Small intestine (tissue), 7 donors: ENCODE measurements at regions not wholly inside any gene's neighbourhood (a gene's known extent, or its start where the extent isn't known, plus 50 kb on each side); places are given as distances from the start of the nearest gene placed in this dataset.
A peak's percentile ranks its signal among the peaks of the same experiment; 100 is the strongest.

Source experiments
- DNase-seq, 2 donors: peaks; one replicate each; pipeline versions ENCODE4 v3.0.0 to v3.0.0-alpha.2; 2013
- FAIRE-seq: peaks from 2 replicates; lab custom pipeline; 2012; peaks lifted over from hg19 to GRCh38; lab: Jason Lieb, UNC
- H3K27ac ChIP-seq, 3 donors: one replicate each; pipeline ENCODE4 v1.5.1; 2013; ENCODE audit warnings: low read length in 2 of 3, mild to moderate bottlenecking in 2 of 3, control low read depth in 1 of 3, inconsistent platforms in 1 of 3, low read depth in 1 of 3, moderate library complexity in 1 of 3
- H3K27me3 ChIP-seq, 3 donors: one replicate each; pipeline ENCODE4 v1.6.1; 2013; ENCODE audit warnings: low read length in 3 of 3, inconsistent platforms in 1 of 3; ENCODE audit not compliant: control insufficient read depth in 3 of 3, insufficient read depth in 3 of 3
- H3K36me3 ChIP-seq, 3 donors: one replicate each; pipeline ENCODE4 v1.6.1; 2013; ENCODE audit warnings: low read length in 3 of 3, inconsistent platforms in 1 of 3, low read depth in 1 of 3, mild to moderate bottlenecking in 1 of 3, moderate library complexity in 1 of 3; ENCODE audit not compliant: control insufficient read depth in 3 of 3, insufficient read depth in 2 of 3
- H3K4me1 ChIP-seq, 3 donors: one replicate each; pipeline ENCODE4 v1.6.1; 2013; ENCODE audit warnings: low read length in 2 of 3, inconsistent platforms in 1 of 3, low read depth in 1 of 3, mild to moderate bottlenecking in 1 of 3, moderate library complexity in 1 of 3; ENCODE audit not compliant: control insufficient read depth in 3 of 3, insufficient read depth in 2 of 3
- H3K4me3 ChIP-seq, 3 donors: one replicate each; pipeline ENCODE4 v1.5.1; 2013; ENCODE audit warnings: low read length in 3 of 3, control low read depth in 1 of 3, inconsistent platforms in 1 of 3, low read depth in 1 of 3, mild to moderate bottlenecking in 1 of 3, moderate library complexity in 1 of 3
- H3K9me3 ChIP-seq, 2 donors: one replicate each; pipeline ENCODE4 v1.6.1; 2013; ENCODE audit warnings: low read depth in 1 of 2, low read length in 1 of 2; ENCODE audit not compliant: control insufficient read depth in 2 of 2, insufficient read depth in 1 of 2
- WGBS, 3 donors: extraction: QIAGEN DNeasy Blood & Tissue Kit; methylation state at CpG; one replicate each; pipeline ENCODE4 v1.1.7; 2013; 5-methylcytosine and 5-hydroxymethylcytosine counted together
- donor health status: healthy with polysubstance abuse.
- donor health status: control.
- donor health status: control.
- donor health status: Bipolar disorder and iron deficiency.
- donor health status: healthy.

- WGBS, 3 donors, result 86 to 90% (median 87%) methylated on average over 22 to 23 of the region's 23 CpGs
- Histone ChIP-seq H3K9me3 (no peaks in the 10 kb centered on the region), H3K4me3 (no peak overlapping the region), H3K27me3 (no peaks in the 10 kb centered on the region), H3K4me1 (no peaks in the 10 kb centered on the region), H3K27ac (no peak overlapping the region), H3K36me3 (no peaks in the 10 kb centered on the region)
- DNase-seq (no peak), FAIRE-seq (no peak)
Measured at GRCh38 chr6:23855497-23856116, 270.4 kb upstream of the NRSN1 start.

- DNase-seq, result no peak
- Histone ChIP-seq H3K27me3 (no peaks in the 10 kb centered on the region), H3K36me3 (no peaks in the 10 kb centered on the region), H3K9me3 (no peaks in the 10 kb centered on the region), H3K4me1 (no peaks in the 10 kb centered on the region), H3K4me3 (no peak overlapping the region), H3K27ac (no peak overlapping the region)
- FAIRE-seq, result no peak
Measured at GRCh38 chr6:23870496-23870895, 255.5 kb upstream of the NRSN1 start.

GRCh38 chr6:23873161-23873560, 252.9 kb upstream of the NRSN1 start:
- DNase-seq (no peak), FAIRE-seq (no peak)
- Histone ChIP-seq H3K4me3 (no peak overlapping the region), H3K27me3 (no peaks in the 10 kb centered on the region), H3K9me3 (no peaks in the 10 kb centered on the region), H3K4me1 (no peaks in the 10 kb centered on the region), H3K36me3 (no peaks in the 10 kb centered on the region), H3K27ac (no peak overlapping the region)
- 64 to 82% (median 74%) methylated on average over 1 of the region's 1 CpG for WGBS, 3 donors

- no peaks in the 10 kb centered on the region for H3K4me1 ChIP-seq
- DNase-seq (no peak), FAIRE-seq (no peak)
- 81 to 84% (median 84%) methylated on average over 1 of the region's 1 CpG for WGBS, 3 donors
- no peaks in the 10 kb centered on the region for H3K27me3 ChIP-seq
- H3K36me3 ChIP-seq, result no peaks in the 10 kb centered on the region
- H3K27ac ChIP-seq, result no peak overlapping the region
- no peaks in the 10 kb centered on the region for H3K9me3 ChIP-seq
- no peak overlapping the region for H3K4me3 ChIP-seq
Measured at GRCh38 chr6:23875006-23875405, 251.0 kb upstream of the NRSN1 start.

GRCh38 chr6:23879816-23880215, 246.2 kb upstream of the NRSN1 start:
- Histone ChIP-seq H3K36me3 (no peaks in the 10 kb centered on the region), H3K4me3 (no peak overlapping the region), H3K27ac (no peak overlapping the region), H3K9me3 (no peaks in the 10 kb centered on the region), H3K4me1 (no peaks in the 10 kb centered on the region), H3K27me3 (no peaks in the 10 kb centered on the region)
- no peak for FAIRE-seq
- DNase-seq, result no peak
- WGBS, 3 donors, result 75 to 87% (median 83%) methylated on average over 3 of the region's 3 CpGs

- Histone ChIP-seq H3K27ac (no peak overlapping the region), H3K9me3 (no peaks in the 10 kb centered on the region), H3K4me3 (no peak overlapping the region), H3K36me3 (no peaks in the 10 kb centered on the region), H3K27me3 (peaks cover 0 to 4% (median 0%) of the 10 kb centered on the region in 3 donors), H3K4me1 (no peaks in the 10 kb centered on the region)
- FAIRE-seq (no peak), DNase-seq (no peak)
- 37 to 61% (median 58%) methylated on average over 3 of the region's 3 CpGs for WGBS, 3 donors
Measured at GRCh38 chr6:23890543-23891227, 235.3 kb upstream of the NRSN1 start.

GRCh38 chr6:23905133-23905815, 220.7 kb upstream of the NRSN1 start:
- Histone ChIP-seq H3K27me3 (no peaks in the 10 kb centered on the region), H3K9me3 (no peaks in the 10 kb centered on the region), H3K4me3 (no peak overlapping the region), H3K4me1 (no peaks in the 10 kb centered on the region), H3K36me3 (no peaks in the 10 kb centered on the region), H3K27ac (no peak overlapping the region)
- no peak for DNase-seq
- 55 to 71% (median 70%) methylated on average over 8 of the region's 8 CpGs for WGBS, 3 donors
- FAIRE-seq, result no peak

GRCh38 chr6:23910420-23910819, 215.6 kb upstream of the NRSN1 start:
- H3K27ac ChIP-seq, result no peak overlapping the region
- 13 to 46% (median 38%) methylated on average over 2 of the region's 2 CpGs for WGBS, 3 donors
- H3K9me3 ChIP-seq, result no peaks in the 10 kb centered on the region
- H3K4me3 ChIP-seq, result no peak overlapping the region
- no peaks in the 10 kb centered on the region for H3K27me3 ChIP-seq
- H3K36me3 ChIP-seq, result no peaks in the 10 kb centered on the region
- H3K4me1 ChIP-seq, result no peaks in the 10 kb centered on the region
- DNase-seq, result peak in 1 of 2 donors; percentile 17
- FAIRE-seq, result no peak
